ENCODE measurements at regions not wholly inside any gene's neighbourhood (a gene's known extent, or its start where the extent isn't known, plus 50 kb on each side); places are given as distances from the start of the nearest gene placed in this dataset.

- H3K27ac ChIP-seq, result no peak overlapping the region
- H3K36me3 ChIP-seq (replicated peaks in 1 of 2; ENCODE audit: insufficient read depth in 1 of 2, low read depth in 2 of 2), result no peaks in the 10 kb centered on the region
- H3K4me3 ChIP-seq, result no peak overlapping the region
- no peak for ATAC-seq
- TF ChIP-seq POLR2A (IDR thresholded peaks at IDR 0.05), result no peak
- TF ChIP-seq, protein P1, sequence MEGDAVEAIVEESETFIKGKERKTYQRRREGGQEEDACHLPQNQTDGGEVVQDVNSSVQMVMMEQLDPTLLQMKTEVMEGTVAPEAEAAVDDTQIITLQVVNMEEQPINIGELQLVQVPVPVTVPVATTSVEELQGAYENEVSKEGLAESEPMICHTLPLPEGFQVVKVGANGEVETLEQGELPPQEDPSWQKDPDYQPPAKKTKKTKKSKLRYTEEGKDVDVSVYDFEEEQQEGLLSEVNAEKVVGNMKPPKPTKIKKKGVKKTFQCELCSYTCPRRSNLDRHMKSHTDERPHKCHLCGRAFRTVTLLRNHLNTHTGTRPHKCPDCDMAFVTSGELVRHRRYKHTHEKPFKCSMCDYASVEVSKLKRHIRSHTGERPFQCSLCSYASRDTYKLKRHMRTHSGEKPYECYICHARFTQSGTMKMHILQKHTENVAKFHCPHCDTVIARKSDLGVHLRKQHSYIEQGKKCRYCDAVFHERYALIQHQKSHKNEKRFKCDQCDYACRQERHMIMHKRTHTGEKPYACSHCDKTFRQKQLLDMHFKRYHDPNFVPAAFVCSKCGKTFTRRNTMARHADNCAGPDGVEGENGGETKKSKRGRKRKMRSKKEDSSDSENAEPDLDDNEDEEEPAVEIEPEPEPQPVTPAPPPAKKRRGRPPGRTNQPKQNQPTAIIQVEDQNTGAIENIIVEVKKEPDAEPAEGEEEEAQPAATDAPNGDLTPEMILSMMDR (IDR thresholded peaks at IDR 0.05), result no peak
- no peaks in the 10 kb centered on the region for H3K4me1 ChIP-seq
- WGBS, 2 donors, result 82 to 89% methylated on average over 1 of the region's 1 CpG
- intact Hi-C loops (cut with DNase I), result no loop called here
- H3K27me3 ChIP-seq, result no peaks in the 10 kb centered on the region
- no peak for DNase-seq
- H3K9me3 ChIP-seq, result no peaks in the 10 kb centered on the region
Measured at GRCh38 chr4:20505927-20506326, 194.3 kb upstream of the PACRGL start.

DNA sequence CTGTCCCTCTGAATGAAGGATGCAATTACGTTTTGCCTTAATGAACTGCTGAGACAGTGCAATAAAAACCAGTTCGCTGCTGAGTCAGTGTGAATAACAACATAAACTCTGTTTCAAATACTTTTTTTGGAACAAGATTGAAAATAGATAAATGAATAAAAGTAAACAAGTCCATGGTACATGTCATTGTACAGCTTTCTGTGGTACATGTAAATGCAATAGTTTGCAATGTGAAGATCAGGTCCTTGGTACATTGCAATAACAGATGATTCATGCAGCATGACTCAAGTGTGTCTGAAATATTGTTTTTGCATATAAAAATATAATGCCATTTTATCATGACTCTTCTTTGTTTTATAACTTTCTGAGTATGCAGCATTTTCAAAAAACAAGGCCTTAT is 193.4 kb upstream of the PACRGL start:
- 81 to 90% methylated on average over 2 of the region's 2 CpGs for WGBS, 2 donors
- TF ChIP-seq, protein P1 (IDR thresholded peaks at IDR 0.05), result no peak
- no peak for TF ChIP-seq POLR2A (IDR thresholded peaks at IDR 0.05)
- Histone ChIP-seq H3K27me3 (no peaks in the 10 kb centered on the region), H3K4me3 (no peak overlapping the region), H3K36me3 (replicated peaks in 1 of 2; ENCODE audit: insufficient read depth in 1 of 2, low read depth in 2 of 2) (no peaks in the 10 kb centered on the region), H3K9me3 (no peaks in the 10 kb centered on the region), H3K4me1 (peaks cover under 1% of the 10 kb centered on the region), H3K27ac (no peak overlapping the region)
- intact Hi-C loops (cut with DNase I), result no loop called here
- ATAC-seq (no peak), DNase-seq (no peak)

GRCh38 chr4:20509315-20509714 is 190.9 kb upstream of the PACRGL start:
- no peak for ATAC-seq
- no peaks in the 10 kb centered on the region for H3K27me3 ChIP-seq
- H3K36me3 ChIP-seq (replicated peaks in 1 of 2; ENCODE audit: insufficient read depth in 1 of 2, low read depth in 2 of 2), result no peaks in the 10 kb centered on the region
- H3K4me3 ChIP-seq, result no peak overlapping the region
- intact Hi-C loops (cut with DNase I), result no loop called here
- H3K4me1 ChIP-seq, result peaks cover 8% of the 10 kb centered on the region
- H3K9me3 ChIP-seq, result no peaks in the 10 kb centered on the region
- DNase-seq, result no peak
- H3K27ac ChIP-seq, result no peak overlapping the region
- WGBS, 2 donors, result 73 to 95% methylated on average over 2 of the region's 2 CpGs
- TF ChIP-seq, protein P1 (IDR thresholded peaks at IDR 0.05), result no peak
- no peak for TF ChIP-seq POLR2A (IDR thresholded peaks at IDR 0.05)

GRCh38 chr4:20512033-20512792 is 188.0 kb upstream of the PACRGL start:
- H3K27me3 ChIP-seq, result no peaks in the 10 kb centered on the region
- intact Hi-C loops (cut with DNase I), result no loop called here
- no peak for TF ChIP-seq POLR2A (IDR thresholded peaks at IDR 0.05)
- TF ChIP-seq, protein P1 (IDR thresholded peaks at IDR 0.05), result no peak
- H3K9me3 ChIP-seq, result no peaks in the 10 kb centered on the region
- H3K36me3 ChIP-seq (replicated peaks in 1 of 2; ENCODE audit: insufficient read depth in 1 of 2, low read depth in 2 of 2), result no peaks in the 10 kb centered on the region
- no peak overlapping the region for H3K4me3 ChIP-seq
- no peak overlapping the region for H3K27ac ChIP-seq
- WGBS, 2 donors, result 46 to 49% methylated on average over 7 of the region's 7 CpGs
- ATAC-seq (no peak), DNase-seq (no peak)
- peaks cover 8% of the 10 kb centered on the region for H3K4me1 ChIP-seq

DNA sequence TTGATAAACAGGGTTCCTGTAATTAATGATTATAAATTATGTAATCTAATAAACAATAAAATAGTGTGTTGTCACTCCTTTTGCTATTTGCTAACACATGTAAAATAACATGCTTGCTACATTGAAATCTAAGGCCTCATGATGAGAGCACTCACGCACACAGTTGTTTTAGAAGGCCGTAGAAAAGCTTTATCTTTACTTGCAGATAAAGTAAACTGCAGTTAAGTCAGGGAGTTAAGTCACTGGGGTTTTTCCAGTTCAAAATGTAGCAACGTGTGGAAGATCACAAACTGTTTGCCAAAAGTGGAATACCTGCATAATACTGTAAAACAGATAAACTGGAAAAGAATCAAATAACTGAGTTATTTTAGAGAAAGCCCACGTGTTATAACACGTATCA is 187.3 kb upstream of the PACRGL start:
- peaks cover 8% of the 10 kb centered on the region for H3K4me1 ChIP-seq
- TF ChIP-seq POLR2A (IDR thresholded peaks at IDR 0.05), result no peak
- TF ChIP-seq, protein P1 (IDR thresholded peaks at IDR 0.05), result no peak
- no peak overlapping the region for H3K27ac ChIP-seq
- no peaks in the 10 kb centered on the region for H3K27me3 ChIP-seq
- ATAC-seq (no peak), DNase-seq (no peak)
- intact Hi-C loops (cut with DNase I), result no loop called here
- H3K9me3 ChIP-seq, result no peaks in the 10 kb centered on the region
- H3K4me3 ChIP-seq, result no peak overlapping the region
- 43 to 50% methylated on average over 5 of the region's 5 CpGs for WGBS, 2 donors
- H3K36me3 ChIP-seq (replicated peaks in 1 of 2; ENCODE audit: insufficient read depth in 1 of 2, low read depth in 2 of 2), result no peaks in the 10 kb centered on the region
